HL-60 (cell line): ENCODE measurements at regions not wholly inside any gene's neighbourhood (a gene's known extent, or its start where the extent isn't known, plus 50 kb on each side); places are given as distances from the start of the nearest gene placed in this dataset.

Experiments
- CTCF ChIP-seq: IDR thresholded peaks from one replicate; pipeline ENCODE4 v1.5.1; 2011; ENCODE audit warnings: low read length, control low read depth, inconsistent platforms; ENCODE audit not compliant: insufficient read depth
- GABPA ChIP-seq: IDR thresholded peaks from 2 replicates; pipeline ENCODE4 v1.6.1; 2012; ENCODE audit warnings: low read depth
- POLR2AphosphoS5 ChIP-seq: IDR thresholded peaks from 2 replicates; pipeline ENCODE4 v1.6.1; 2012; ENCODE audit warnings: low read depth
- REST ChIP-seq: IDR thresholded peaks from 2 replicates; pipeline ENCODE4 v1.6.1; 2012; ENCODE audit warnings: low read depth; ENCODE audit not compliant: insufficient replicate concordance

- TF ChIP-seq CTCF = no peak
- no peak for TF ChIP-seq POLR2AphosphoS5
- TF ChIP-seq REST = no peak
- TF ChIP-seq GABPA = no peak
Observed at GRCh38 chr2:172213116-172213860, 110.6 kb upstream of the DLX2 start.
